ENCODE measurements at regions not wholly inside any gene's neighbourhood (a gene's known extent, or its start where the extent isn't known, plus 50 kb on each side); places are given as distances from the start of the nearest gene placed in this dataset.
"Not testable (repeated sequence)": the region's sequence is repeated elsewhere in the genome, so short reads cannot be mapped to it uniquely, and the experiment has no call there.

DNA sequence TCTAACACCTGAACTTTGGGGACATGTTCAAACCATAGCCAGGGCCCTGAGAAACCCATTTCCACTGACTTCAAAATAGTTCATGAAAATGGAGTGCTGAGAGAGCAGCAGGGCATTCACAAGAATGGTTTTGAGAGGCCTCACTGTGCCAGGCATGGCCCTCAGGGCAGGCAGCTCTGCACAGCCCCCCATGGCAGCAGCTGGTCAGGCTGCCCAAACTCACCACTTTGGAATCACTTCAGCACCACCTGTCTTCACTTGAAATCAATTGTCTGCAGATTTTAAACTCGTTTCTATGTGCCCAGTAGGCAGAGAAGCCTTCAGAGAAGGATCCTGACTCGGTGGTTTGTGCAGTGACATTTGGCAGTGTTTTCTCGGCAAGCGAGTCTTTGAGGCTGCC lies 73.8 kb upstream of the SAMD11 start:
- TF ChIP-seq POLR2A (IDR thresholded peaks at IDR 0.05; ENCODE audit: control extremely low read depth in 1 of 2, low read depth in 2 of 2, low read length in 2 of 2); POLR2AphosphoS5 (IDR thresholded peaks at IDR 0.05; ENCODE audit: low read depth, low read length); TEAD4 (IDR thresholded peaks at IDR 0.05; ENCODE audit: low read depth, low read length); EZH2 (IDR thresholded peaks at IDR 0.05; ENCODE audit: low read depth, low read length, severe bottlenecking): not testable (repeated sequence)
- TF ChIP-seq, protein P1, sequence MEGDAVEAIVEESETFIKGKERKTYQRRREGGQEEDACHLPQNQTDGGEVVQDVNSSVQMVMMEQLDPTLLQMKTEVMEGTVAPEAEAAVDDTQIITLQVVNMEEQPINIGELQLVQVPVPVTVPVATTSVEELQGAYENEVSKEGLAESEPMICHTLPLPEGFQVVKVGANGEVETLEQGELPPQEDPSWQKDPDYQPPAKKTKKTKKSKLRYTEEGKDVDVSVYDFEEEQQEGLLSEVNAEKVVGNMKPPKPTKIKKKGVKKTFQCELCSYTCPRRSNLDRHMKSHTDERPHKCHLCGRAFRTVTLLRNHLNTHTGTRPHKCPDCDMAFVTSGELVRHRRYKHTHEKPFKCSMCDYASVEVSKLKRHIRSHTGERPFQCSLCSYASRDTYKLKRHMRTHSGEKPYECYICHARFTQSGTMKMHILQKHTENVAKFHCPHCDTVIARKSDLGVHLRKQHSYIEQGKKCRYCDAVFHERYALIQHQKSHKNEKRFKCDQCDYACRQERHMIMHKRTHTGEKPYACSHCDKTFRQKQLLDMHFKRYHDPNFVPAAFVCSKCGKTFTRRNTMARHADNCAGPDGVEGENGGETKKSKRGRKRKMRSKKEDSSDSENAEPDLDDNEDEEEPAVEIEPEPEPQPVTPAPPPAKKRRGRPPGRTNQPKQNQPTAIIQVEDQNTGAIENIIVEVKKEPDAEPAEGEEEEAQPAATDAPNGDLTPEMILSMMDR (IDR thresholded peaks at IDR 0.05; ENCODE audit: control extremely low read depth in 1 of 3, insufficient read depth in 1 of 3, low read depth in 1 of 3, low read length in 3 of 3) = not testable (repeated sequence)

Data from H1 (cell line).